ENCODE measurements at regions not wholly inside any gene's neighbourhood (a gene's known extent, or its start where the extent isn't known, plus 50 kb on each side); places are given as distances from the start of the nearest gene placed in this dataset.
A peak's percentile ranks its signal among the peaks of the same experiment; 100 is the strongest.

DNA sequence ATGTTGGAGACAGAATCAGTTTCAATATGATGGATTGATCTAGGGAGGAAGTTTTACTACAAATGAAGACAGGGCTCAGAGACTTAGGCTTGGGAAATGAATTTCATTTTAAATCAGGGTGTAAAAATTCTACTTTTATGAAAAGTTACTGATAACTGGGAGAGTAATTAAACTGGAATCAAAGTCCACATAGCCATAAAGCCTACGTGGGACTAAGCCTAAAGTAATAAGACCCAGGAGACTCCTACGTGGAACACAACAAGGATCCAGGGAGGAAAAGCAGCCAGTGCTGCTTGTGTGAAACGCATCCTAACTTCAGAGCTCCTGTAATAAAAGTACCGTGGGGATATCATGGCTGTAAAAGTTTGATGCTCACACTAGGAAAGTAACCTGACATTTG lies 152.0 kb upstream of the MYO16 start:
- H3K27me3 ChIP-seq (ENCODE audit: control insufficient read depth, insufficient read depth, low read length) = no peaks in the 10 kb centered on the region
- TF ChIP-seq, protein P1, sequence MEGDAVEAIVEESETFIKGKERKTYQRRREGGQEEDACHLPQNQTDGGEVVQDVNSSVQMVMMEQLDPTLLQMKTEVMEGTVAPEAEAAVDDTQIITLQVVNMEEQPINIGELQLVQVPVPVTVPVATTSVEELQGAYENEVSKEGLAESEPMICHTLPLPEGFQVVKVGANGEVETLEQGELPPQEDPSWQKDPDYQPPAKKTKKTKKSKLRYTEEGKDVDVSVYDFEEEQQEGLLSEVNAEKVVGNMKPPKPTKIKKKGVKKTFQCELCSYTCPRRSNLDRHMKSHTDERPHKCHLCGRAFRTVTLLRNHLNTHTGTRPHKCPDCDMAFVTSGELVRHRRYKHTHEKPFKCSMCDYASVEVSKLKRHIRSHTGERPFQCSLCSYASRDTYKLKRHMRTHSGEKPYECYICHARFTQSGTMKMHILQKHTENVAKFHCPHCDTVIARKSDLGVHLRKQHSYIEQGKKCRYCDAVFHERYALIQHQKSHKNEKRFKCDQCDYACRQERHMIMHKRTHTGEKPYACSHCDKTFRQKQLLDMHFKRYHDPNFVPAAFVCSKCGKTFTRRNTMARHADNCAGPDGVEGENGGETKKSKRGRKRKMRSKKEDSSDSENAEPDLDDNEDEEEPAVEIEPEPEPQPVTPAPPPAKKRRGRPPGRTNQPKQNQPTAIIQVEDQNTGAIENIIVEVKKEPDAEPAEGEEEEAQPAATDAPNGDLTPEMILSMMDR (IDR thresholded peaks at IDR 0.05; ENCODE audit: low read depth, low read length) = no peak
- no peak overlapping the region for H3K27ac ChIP-seq (ENCODE audit: low read depth, low read length)
- H3K9me3 ChIP-seq (ENCODE audit: control insufficient read depth, insufficient read depth, low read length) = peaks cover 2% of the 10 kb centered on the region; the same call in 1 of the 2 replicates
- DNase-seq (ENCODE audit: low read depth, low spot score) = no peak
- H3K4me3 ChIP-seq (ENCODE audit: low read depth, low read length) = no peak overlapping the region
- POLR2A ChIA-PET = no interaction called here
- CTCF ChIA-PET = interaction anchor here (0.6 kb wide), 1 partner anchor 50 kb away, joined by 3 read pairs; no protein-coding TSS in a partner anchor

DNA sequence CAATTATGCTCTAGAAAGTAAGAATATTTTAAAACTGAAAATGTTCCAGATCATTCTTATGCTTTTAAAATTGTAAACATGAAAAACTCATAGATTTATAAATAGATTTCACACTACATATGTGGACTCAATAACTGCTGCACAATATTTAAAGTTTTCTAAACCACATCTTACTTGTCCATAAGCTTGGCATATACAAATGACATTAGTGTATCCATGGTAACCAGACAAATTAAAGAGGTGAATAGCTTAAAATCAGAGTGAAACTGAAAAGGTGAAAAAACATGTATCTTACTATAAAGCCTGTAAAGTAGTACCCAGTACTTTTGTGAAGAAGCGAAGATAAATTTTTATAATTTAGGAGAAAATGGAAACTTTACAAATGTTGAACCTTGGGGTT lies 151.2 kb upstream of the MYO16 start:
- no peaks in the 10 kb centered on the region for H3K27me3 ChIP-seq (ENCODE audit: control insufficient read depth, insufficient read depth, low read length)
- no peak overlapping the region for H3K4me3 ChIP-seq (ENCODE audit: low read depth, low read length)
- ChIA-PET CTCF (no interaction called here), POLR2A (no interaction called here)
- H3K27ac ChIP-seq (ENCODE audit: low read depth, low read length) = no peak overlapping the region
- DNase-seq (ENCODE audit: low read depth, low spot score) = no peak
- H3K9me3 ChIP-seq (ENCODE audit: control insufficient read depth, insufficient read depth, low read length) = no peaks in the 10 kb centered on the region
- TF ChIP-seq, protein P1 (IDR thresholded peaks at IDR 0.05; ENCODE audit: low read depth, low read length) = no peak

DNA sequence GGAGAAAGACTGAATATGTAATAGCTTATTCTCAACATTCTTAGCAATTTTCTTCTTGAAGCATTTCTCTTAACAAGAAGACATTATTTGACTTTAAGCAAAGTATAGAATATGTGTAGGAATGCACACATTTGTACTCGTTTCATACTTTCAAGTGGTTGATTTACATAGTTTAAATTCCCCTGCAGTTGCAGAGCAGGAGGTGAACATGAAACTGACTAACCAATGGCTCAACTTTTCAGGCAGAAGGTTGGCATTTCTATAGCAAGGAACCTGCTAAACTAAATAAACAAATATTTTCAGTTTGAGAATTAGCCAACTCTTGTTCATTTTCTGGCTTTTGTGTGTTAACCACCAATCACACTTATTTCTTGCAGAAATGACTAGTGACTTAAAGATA lies 145.4 kb upstream of the MYO16 start:
- POLR2A ChIA-PET = no interaction called here
- H3K9me3 ChIP-seq (ENCODE audit: control insufficient read depth, insufficient read depth, low read length) = no peaks in the 10 kb centered on the region; the same call in 1 of the 2 replicates
- CTCF ChIA-PET = no interaction called here
- no peak overlapping the region for H3K27ac ChIP-seq (ENCODE audit: low read depth, low read length)
- TF ChIP-seq, protein P1 (IDR thresholded peaks at IDR 0.05; ENCODE audit: low read depth, low read length) = no peak
- DNase-seq (ENCODE audit: low read depth, low spot score) = no peak
- no peak overlapping the region for H3K4me3 ChIP-seq (ENCODE audit: low read depth, low read length)
- H3K27me3 ChIP-seq (ENCODE audit: control insufficient read depth, insufficient read depth, low read length) = no peaks in the 10 kb centered on the region

DNA sequence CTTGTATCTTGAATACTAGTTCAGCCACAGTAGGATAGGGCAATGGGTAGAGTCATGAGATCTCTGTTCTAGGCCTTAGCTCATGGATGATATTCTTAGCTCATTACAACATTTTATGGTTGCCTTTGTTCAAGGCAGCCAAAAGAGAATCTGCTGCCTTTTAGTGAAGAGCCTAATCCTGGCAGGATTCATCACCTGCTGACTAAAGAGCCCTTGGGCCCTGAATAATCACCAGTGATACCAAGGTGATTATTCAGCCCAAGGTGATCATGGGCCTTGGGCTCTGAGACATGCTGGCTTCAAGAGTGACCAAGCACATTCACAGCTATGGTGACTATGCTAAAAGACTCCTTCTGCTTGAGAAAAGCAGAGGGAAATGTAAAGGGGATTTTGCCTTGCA lies 143.3 kb upstream of the MYO16 start:
- peak overlapping the region; percentile 21 for H3K27ac ChIP-seq (ENCODE audit: low read depth, low read length)
- ChIA-PET CTCF (no interaction called here), POLR2A (no interaction called here)
- H3K27me3 ChIP-seq (ENCODE audit: control insufficient read depth, insufficient read depth, low read length) = no peaks in the 10 kb centered on the region
- no peak overlapping the region for H3K4me3 ChIP-seq (ENCODE audit: low read depth, low read length)
- H3K9me3 ChIP-seq (ENCODE audit: control insufficient read depth, insufficient read depth, low read length) = no peaks in the 10 kb centered on the region; the same call in 1 of the 2 replicates
- DNase-seq (ENCODE audit: low read depth, low spot score) = no peak
- TF ChIP-seq, protein P1 (IDR thresholded peaks at IDR 0.05; ENCODE audit: low read depth, low read length) = no peak

DNA sequence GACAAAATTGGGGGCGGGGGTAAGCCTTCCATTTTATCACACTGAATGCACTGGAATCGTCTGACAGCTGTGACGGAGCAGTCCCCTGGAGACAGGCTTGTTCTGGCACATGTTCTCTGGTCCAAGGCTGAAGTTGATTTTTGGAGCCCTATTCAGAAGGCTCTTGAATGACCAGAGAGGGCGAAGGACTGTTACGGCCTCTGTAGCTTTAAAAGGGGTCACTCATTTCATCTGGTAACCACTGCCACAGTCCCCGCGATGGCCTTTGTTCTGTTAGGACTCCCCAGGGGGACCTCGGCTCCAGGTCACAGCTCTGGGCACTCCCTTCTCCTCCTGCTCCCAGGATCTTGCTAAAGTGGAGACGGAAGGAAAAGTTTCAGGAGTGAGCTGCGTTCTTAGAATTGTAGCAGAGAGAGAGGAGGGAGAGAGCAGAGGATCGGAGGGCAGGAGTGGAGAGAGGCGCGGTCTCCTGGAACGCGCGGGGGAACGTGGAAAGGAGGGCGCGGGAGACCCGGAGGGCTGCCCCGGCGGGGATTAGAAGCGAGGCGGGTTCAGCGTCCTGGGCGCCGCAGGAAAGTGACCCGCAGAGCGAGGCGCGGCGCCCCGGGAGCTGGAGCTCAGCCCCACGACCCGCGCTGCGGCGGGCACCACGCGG lies 134.3 kb upstream of the MYO16 start:
- CTCF ChIA-PET = interaction anchor here (1.5 kb wide), 1 partner anchor 13 kb away, joined by 5 read pairs; no protein-coding TSS in a partner anchor
- Histone ChIP-seq H3K27me3 (ENCODE audit: control insufficient read depth, insufficient read depth, low read length) (peaks cover 21% of the 10 kb centered on the region), H3K9me3 (ENCODE audit: control insufficient read depth, insufficient read depth, low read length) (peaks cover 5% of the 10 kb centered on the region; the same call in 1 of the 2 replicates), H3K27ac (ENCODE audit: low read depth, low read length) (no peak overlapping the region), H3K4me3 (ENCODE audit: low read depth, low read length) (no peak overlapping the region)
- DNase-seq (ENCODE audit: low read depth, low spot score) = no peak
- TF ChIP-seq, protein P1 (IDR thresholded peaks at IDR 0.05; ENCODE audit: low read depth, low read length) = no peak
- POLR2A ChIA-PET = no interaction called here

All from AG04450 (cell line).